HG03558 (cell line): ENCODE measurements at regions not wholly inside any gene's neighbourhood (a gene's known extent, or its start where the extent isn't known, plus 50 kb on each side); places are given as distances from the start of the nearest gene placed in this dataset.

ENCODE experiments used
- ATAC-seq: cut with Tn5 transposase; IDR thresholded peaks from one replicate; pipeline ENCODE4 v1.9.1; 2021; ENCODE audit warnings: moderate number of reproducible peaks; ENCODE audit not compliant: unreplicated experiment; ENCODE audit errors: extremely low read depth

DNA sequence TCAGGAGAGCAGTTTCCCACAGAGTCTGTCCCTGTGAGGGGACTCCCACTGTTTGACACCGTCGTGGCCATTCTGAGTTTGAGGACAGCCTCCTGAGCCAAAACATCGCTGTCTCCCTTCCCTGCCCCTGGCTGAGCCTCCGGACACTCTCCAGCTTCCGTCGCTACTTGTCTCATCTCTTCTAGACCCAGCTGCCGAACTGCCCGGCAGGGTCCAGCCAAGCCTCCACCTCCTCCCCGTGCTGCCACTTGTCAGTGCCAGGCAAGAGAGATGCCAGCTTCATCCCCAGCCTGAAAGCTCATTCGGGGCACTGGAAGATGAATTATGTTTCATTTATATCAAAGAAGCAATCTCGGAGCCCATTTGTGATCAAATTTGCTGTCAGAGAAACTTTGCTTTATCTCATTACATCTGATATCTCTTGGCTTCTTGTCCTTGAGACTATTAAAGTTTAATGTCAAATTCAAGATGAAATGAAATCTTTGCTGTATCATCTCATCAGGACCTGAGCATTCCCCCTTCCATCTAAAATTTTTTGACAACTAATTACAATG, 283.9 kb downstream of the BUD13 start:
- no peak for ATAC-seq

- no peak for ATAC-seq
These were observed 287.4 kb downstream of the BUD13 start for GRCh38 chr11:116485425-116485824.

DNA sequence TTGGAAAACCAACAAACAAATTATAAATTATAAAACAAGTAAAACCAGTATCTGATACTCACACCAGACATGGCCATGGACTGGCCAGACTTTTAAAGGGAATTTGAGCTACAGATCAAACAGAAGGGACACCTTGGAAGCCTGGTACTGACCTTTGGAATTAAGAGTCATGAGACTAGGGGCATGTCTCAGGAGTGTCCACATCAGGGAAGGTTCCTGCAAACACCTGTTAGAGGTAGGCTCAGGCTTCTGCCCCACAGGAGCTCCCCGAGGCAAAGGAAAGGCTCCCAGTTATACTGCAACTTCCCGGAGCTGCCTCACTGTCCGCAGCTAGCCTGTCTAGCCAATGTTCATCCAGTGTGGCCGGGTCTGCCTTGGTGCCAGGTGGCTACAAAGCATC, 290.1 kb downstream of the BUD13 start:
- no peak for ATAC-seq

DNA sequence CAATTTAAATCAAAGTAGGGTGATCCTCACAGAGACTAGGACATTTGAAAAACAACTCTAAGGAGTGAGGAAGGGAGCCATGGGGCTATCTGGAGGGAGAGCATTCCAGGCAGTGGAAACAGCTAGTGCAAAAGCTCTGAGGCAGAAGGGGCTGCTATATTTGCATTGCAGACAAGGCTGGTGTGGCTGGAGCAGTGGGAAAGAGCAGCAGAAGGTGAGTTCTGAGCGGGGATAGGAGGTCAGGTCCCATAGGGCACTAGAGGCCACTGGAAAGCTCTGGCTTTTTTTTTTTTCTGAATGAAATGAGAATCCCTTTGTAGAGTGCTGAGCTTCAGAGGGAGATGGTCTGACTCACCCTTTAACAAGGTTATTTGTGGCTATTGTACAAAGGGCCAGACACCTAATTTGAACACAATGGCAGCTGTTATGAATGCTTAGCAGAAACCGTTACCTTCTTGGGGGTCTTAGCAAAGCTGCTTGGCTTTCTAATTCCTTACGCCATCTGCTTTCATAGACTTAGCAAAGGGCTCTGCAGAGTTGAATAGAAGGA, 291.6 kb downstream of the BUD13 start:
- ATAC-seq, result no peak

DNA sequence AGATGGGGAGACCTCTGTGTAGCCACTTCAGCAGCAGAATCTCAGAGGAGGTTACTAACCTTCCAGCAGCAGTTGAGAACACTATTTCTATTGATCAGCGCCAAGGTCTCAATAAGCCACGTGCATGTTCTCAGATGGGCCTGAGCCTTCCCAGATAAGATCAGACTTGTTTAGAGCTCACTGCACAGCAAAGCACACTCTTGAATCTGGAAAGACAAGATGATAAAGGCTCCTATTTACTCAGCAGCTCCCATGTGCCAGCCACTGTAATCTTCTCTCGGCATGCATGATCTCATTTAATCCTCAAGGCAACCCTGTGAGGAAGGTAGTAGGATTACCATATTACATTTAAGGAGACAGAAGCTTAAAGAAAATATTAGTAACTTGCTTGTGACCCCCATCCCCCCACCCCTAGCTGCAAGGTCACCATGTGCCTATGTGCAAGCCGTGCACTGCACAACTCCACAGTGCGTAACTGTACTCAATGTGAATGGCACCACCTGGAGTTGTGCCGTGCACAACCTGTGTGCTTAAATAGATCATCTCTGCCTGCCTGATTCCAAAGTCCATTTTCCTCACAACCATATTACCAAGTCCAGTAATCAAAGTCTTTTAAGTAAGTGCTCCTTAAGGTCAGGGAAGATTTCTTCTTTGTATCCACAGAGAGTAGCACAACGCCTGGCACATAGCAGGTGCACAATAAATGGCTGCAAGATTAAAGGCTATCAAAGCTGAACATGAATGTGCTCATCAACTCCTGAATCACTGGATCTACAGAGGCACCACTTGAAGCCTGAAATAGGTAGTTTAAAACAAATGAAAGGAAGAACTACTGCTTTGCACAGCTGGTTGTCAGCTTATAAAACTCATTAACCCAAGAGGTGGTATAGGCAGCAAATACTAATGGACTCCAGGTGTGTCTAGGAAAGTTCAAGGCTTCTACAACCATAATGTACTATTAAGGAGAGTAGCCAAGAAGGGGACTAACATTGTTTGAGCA, 293.8 kb downstream of the BUD13 start:
- ATAC-seq, result no peak

- ATAC-seq, result no peak
These were observed 294.6 kb downstream of the BUD13 start for GRCh38 chr11:116478205-116478604.

DNA sequence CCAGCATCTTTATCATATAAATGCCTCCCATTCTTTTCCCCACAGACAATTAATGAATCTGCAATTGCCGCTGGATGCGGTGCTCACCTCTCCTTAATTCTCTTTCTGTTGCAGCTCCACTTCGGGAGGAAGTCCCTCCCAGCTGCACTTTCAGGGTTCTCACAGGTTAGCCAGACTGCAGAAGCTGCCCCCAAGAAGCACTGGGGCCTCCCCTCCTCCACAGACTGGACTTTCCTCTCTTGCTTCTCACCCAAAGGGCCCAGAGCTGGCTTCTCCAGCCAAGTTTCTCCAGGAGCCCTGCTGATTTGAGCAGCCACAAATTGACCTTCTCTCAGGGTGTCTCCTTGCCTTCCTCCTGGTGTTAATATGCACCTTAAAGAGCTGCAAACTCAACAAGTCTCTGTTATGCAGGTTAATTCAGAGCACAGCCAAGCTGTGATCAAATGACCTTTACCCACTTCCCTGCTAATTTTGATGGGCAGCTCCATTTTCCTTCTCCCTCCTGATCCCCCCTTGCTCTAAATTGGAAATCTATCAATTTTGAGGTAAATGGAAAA, 298.9 kb downstream of the BUD13 start:
- ATAC-seq, result no peak

- no peak for ATAC-seq
These were observed 299.5 kb downstream of the BUD13 start for GRCh38 chr11:116473206-116473769.

GRCh38 chr11:116472651-116473050, 300.1 kb downstream of the BUD13 start:
- no peak for ATAC-seq

DNA sequence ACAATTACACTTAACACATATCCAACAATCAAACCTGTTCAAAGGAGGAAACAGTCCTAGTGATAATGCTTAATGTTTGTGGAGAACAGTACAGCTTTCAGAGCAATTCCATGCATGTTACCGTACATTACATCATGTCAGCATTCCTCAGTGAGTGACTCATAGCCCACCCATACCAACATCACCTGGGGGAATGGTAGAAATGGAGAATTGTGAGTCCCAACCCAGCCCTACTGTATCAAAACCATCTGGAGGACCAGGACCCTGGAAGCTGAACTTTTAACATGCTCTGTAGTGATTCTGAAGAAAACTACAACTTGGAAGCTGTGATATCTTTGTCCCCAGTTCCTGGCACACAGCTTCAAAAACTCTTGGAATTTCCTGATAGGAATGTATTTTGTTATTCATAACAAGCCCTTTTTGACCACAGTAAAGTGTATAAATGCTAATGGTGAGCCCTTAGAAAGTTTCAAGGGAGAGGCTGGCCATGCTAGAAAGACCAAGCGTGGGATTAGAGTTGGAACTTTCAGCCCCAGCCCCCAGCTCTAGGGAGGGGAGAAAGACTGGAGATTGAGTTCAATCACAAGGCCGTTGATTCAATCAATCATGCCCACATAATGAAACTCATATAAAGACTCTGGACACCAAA, 301.1 kb downstream of the BUD13 start:
- ATAC-seq, result no peak

DNA sequence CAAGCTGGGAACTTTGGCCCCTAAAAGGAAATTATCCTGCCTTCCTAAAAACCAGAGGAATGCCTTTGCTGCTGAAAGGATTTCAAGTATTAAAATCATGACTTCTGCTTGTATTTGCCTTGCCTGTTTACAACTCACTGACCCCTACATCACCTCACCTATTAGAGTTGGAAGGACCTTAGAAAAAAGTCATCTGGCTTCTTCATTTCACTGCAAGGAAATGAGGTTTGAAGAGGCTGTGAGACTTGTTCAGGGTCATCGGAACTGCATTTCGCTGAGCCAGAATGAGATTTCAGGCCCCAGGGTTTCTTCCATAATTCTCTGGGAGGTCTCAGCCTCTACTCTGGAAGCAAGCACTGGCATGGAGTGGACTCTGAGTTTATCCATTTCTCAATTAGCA, 304.1 kb downstream of the BUD13 start:
- ATAC-seq, result no peak

- no peak for ATAC-seq
These were observed 305.0 kb downstream of the BUD13 start for GRCh38 chr11:116467823-116468222.

DNA sequence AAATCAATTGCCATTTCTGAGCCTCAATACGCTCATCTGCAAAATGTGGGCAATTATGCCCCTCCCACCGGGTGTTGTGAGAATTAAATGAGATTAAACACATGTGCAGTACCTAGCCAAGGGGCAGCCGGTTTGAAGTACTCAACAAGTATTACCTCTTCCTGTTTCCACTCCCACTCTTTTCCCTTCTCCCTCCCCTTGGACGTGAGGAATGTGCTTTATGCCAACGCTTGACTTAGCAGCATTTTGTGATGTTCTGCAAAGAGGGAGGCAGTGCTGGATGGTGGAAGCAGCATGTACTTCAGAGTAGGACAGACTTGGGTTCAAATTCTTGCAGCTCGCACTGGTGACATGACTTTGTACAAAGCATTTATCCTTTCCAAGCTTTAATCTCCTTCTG, 306.0 kb downstream of the BUD13 start:
- no peak for ATAC-seq

GRCh38 chr11:116466191-116466590, 306.6 kb downstream of the BUD13 start:
- no peak for ATAC-seq

DNA sequence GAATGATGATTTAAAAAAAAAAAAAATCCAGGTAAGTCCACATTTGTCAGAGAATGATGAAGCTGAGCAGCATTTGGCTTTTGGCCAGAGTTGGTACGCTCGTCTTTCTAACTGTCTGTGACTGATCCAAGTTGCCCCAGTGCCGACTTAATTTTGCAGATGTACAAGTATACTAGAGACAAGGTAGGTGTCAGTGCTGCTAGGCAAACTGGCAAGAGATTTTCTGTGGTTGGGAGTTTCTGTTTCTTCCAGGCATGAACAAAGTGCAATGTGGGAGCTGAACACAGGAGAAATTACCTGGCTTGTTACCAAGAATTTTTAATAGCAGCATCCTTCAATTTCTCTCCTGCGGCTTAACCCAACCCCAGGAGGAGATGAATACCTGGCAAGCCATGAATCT, 307.7 kb downstream of the BUD13 start:
- ATAC-seq, result no peak

DNA sequence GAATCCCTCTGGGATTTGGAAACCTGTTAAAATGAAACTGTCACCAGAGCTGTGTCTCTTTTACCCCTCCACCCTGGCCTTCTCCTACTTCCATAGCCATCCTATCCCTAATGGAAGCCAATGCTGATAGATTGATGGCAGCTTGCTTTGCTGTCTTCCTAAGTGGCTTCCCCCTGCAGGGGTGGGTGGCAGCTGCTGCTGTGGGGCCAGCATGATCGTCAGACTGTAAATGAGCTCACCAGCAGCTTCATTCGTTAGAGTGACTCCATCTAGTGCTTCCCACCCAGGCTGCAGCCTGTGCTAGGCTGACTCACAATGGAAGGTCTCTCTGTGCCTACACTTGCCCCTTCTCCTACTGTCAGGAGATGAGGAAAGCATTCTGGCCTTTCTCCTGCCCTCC, 311.0 kb downstream of the BUD13 start:
- ATAC-seq, result no peak

DNA sequence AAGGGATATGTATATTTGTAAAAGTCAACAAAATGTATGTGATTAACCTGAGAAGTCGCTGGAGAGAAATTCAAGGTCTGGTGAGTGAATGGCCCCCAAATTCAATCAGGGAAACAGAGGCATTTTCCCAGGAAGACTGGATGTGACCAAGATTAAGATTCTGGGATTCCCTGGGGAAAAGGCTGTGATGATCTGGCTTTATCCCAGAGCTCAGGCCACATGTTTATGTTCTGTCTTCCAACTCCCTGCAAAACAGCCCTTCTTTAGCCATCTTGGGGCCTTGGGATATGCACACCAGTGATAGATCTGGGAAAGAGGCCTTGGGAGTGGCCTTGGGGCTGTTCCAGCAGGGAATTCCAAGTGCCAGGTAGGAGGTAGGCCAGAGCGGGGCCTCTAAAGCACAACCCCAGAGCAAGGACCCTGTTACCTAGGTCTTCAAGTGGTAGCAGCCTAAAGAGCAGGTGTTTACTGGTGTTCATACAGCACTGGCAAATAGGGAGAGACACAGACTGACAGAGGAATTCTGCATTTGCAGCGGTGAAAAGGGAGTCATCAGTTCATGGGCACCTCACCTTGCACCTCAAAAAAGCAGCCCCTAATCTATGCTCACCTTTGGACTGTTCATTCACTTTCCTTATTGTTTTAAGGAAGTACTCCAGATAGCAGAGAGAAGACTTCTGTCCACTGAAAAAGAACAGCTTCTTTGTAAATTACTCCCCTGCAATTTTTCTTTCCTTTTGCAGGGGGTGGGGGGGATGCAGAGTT, 312.4 kb downstream of the BUD13 start:
- no peak for ATAC-seq

DNA sequence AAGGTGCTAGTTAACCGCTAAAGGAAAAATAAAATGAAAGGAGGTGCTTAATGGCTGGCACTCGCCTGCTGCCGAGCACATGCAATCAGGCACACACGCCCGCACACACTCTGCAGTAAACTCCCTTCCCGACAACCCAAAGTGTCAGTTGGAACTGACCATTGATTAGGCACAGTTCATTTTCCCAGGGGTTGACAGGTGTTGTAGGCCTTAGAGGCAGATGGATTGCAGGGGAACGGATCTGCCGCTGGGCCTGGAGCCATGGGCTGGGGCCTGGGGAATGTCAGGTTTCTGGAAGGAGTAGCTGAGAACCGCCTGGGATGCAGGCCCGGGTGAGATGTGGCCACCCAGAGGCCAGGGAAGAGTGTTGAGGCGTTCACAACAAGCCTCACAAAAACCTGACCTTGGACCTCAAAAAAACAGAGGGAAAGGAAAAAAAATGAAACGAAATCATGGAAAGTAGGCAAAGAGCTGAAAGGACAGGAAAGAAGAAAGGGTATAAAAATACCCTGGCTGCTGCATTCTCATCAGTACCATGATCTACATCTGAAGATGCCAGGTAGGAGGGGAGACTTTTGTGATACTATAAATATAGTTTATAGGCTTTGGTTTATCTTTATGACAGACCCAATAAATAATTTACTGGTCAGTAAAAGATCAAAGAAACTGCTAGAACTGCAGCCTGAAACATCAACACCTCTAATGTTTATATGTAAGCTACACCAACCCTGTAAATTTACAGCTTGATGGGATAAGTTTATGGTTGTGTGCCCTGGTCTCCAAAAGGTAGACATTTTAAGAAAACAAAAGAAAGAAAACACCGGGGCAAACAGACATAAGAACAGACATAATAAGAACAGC, 313.4 kb downstream of the BUD13 start:
- ATAC-seq, result no peak

DNA sequence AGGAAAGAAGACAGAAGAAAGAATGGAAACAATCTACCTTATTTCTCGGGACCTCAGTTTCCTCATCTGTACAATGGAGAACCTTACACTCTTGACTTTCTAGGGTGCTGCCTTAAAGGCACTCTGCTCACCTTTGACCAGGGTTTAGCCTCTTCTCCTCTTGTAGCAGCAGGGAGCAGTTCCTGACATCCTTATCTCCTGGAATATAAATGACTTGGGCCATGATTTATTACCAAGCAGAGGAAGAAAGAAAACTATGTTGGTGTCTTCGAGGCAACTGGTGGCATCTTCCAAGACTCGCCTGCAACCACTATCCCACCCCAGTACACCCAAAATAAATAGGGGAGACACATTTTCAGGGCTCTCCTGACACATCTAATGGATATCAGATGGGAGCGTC, 314.2 kb downstream of the BUD13 start:
- ATAC-seq, result no peak
